B cell (primary cell): ENCODE measurements at regions not wholly inside any gene's neighbourhood (a gene's known extent, or its start where the extent isn't known, plus 50 kb on each side); places are given as distances from the start of the nearest gene placed in this dataset.

Experiments
- ATAC-seq: fragments of 200-7000 bp; cut with Tn5 transposase; one replicate; pipeline ENCODE4 v1.10.0; 2021; ENCODE audit warnings: low read depth, mild to moderate bottlenecking, moderate number of reproducible peaks, moderate library complexity
- CTCF ChIA-PET: fragments of 350-600 bp; sonication (Branson Sonifier 250); formaldehyde crosslinking; loops from one replicate; lab custom pipeline; 2021; ENCODE audit warnings: antibody characterized with exemption, inconsistent platforms; lab: Charles Lee
- POLR2A ChIA-PET: fragments of 350-600 bp; sonication (Branson Sonifier 250); formaldehyde crosslinking; loops from one replicate; lab custom pipeline; 2021; ENCODE audit warnings: antibody characterized with exemption; lab: Charles Lee
- DNase-seq: peaks from one replicate; pipeline ENCODE4 v3.0.0; 2013
- H2AFZ ChIP-seq: 2 replicates; pipeline ENCODE4 v1.6.1; 2012; ENCODE audit warnings: mild to moderate bottlenecking, low read depth, low read length; ENCODE audit not compliant: insufficient read depth, poor library complexity, severe bottlenecking
- H3K27ac ChIP-seq, 2 donors: 1 replicate in 1 of 2; 2 replicates in 1 of 2; pipeline ENCODE4 v1.5.1; 2012 to 2013; ENCODE audit warnings: low read length in 2 of 2, mild to moderate bottlenecking in 2 of 2, moderate library complexity in 1 of 2
- H3K27me3 ChIP-seq, 4 experiments: fragments of 200-600 bp in 1 of 4; sonication (generic) in 1 of 4; replicated peaks in 1 of 4; 1 replicate in 2 of 4; 2 replicates in 2 of 4; pipeline versions ENCODE4 v1.6.1 to v1.7.0; 2013 to 2016; ENCODE audit warnings: low read length in 3 of 4, mild to moderate bottlenecking in 2 of 4, mixed read lengths in 1 of 4, moderate library complexity in 1 of 4; ENCODE audit not compliant: insufficient read depth in 4 of 4, control insufficient read depth in 3 of 4; ENCODE audit errors: control extremely low read depth in 1 of 4
- H3K36me3 ChIP-seq, 2 experiments: replicated peaks in 1 of 2; 1 replicate in 1 of 2; 2 replicates in 1 of 2; pipeline versions ENCODE4 v1.6.1 to v1.7.1; 2013; ENCODE audit warnings: low read length in 1 of 2; ENCODE audit not compliant: insufficient read depth in 2 of 2, control insufficient read depth in 1 of 2; ENCODE audit errors: control extremely low read depth in 1 of 2, extremely low read depth in 1 of 2
- H3K4me1 ChIP-seq, 2 donors: fragments of 200-600 bp in 1 of 2; sonication (generic) in 1 of 2; 1 replicate in 1 of 2; 2 replicates in 1 of 2; pipeline versions ENCODE4 v1.5.1 to v1.6.1; 2013 to 2017; ENCODE audit warnings: low read length in 2 of 2; ENCODE audit not compliant: control insufficient read depth in 2 of 2, insufficient read depth in 2 of 2
- H3K4me2 ChIP-seq: replicated peaks from 2 replicates; pipeline ENCODE3; 2012; ENCODE audit warnings: mild to moderate bottlenecking, low read depth, low read length; ENCODE audit not compliant: poor library complexity, severe bottlenecking
- H3K4me3 ChIP-seq, 5 experiments: fragments of 200-600 bp in 1 of 5; sonication (generic) in 1 of 5; 1 replicate in 3 of 5; 2 replicates in 2 of 5; pipeline versions ENCODE4 v1.5.1 to v1.7.0; 2011 to 2016; ENCODE audit warnings: low read length in 4 of 5, mild to moderate bottlenecking in 4 of 5, low read depth in 2 of 5, control low read depth in 1 of 5, moderate library complexity in 1 of 5; ENCODE audit not compliant: insufficient read depth in 1 of 5; ENCODE audit errors: control extremely low read depth in 1 of 5, extremely low read depth in 1 of 5
- H3K79me2 ChIP-seq: fragments of 200-600 bp; sonication (generic); one replicate; pipeline ENCODE4 v1.6.0; 2016; ENCODE audit warnings: low read length; ENCODE audit not compliant: control insufficient read depth, insufficient read depth
- H3K9ac ChIP-seq: fragments of 200-600 bp; sonication (generic); 2 replicates; pipeline ENCODE4 v1.6.1; 2017; ENCODE audit warnings: mild to moderate bottlenecking, low read length, moderate library complexity
- H3K9me3 ChIP-seq, 3 donors: one replicate each; pipeline versions ENCODE4 v1.6.1 to v1.7.1; 2013; ENCODE audit warnings: low read length in 2 of 3; ENCODE audit not compliant: control insufficient read depth in 2 of 3, insufficient read depth in 1 of 3; ENCODE audit errors: control extremely low read depth in 1 of 3
- H4K20me1 ChIP-seq: 2 replicates; pipeline ENCODE4 v1.6.0; 2012; ENCODE audit warnings: mild to moderate bottlenecking, low read length; ENCODE audit not compliant: insufficient read depth, control insufficient read depth, poor library complexity, severe bottlenecking
- H3K27ac Mint-ChIP-seq: one replicate; pipeline ENCODE4 v1.8.0; 2021; ENCODE audit warnings: mixed read lengths
- H3K27me3 Mint-ChIP-seq: one replicate; pipeline ENCODE4 v1.8.0; 2021; ENCODE audit warnings: mixed read lengths
- H3K4me1 Mint-ChIP-seq: one replicate; pipeline ENCODE4 v1.8.0; 2021; ENCODE audit warnings: mixed read lengths
- H3K4me3 Mint-ChIP-seq: one replicate; pipeline ENCODE4 v1.8.0; 2021; ENCODE audit warnings: mixed read lengths
- H3K9me3 Mint-ChIP-seq: one replicate; pipeline ENCODE4 v1.8.0; 2022; ENCODE audit warnings: mixed read lengths; ENCODE audit not compliant: insufficient read depth
- EZH2 ChIP-seq: IDR thresholded peaks from 2 replicates; pipeline ENCODE4 v1.6.1; 2012; ENCODE audit warnings: borderline replicate concordance, low read depth, mild to moderate bottlenecking, moderate library complexity, low read length; ENCODE audit not compliant: insufficient read depth, poor library complexity, severe bottlenecking
- WGBS: methylation state at CpG from one replicate; pipeline ENCODE4 v1.1.5; 2013; ENCODE audit warnings: missing lambda C conversion rate; ENCODE audit not compliant: insufficient coverage; 5-methylcytosine and 5-hydroxymethylcytosine counted together
- intact Hi-C: fragments of 100-400 bp; cut with micrococcal nuclease; formaldehyde crosslinking; loops from one replicate; pipeline ENCODE4 v1.10.0; 2022
- TF ChIP-seq, protein P1 (sequence below): fragments of 200-600 bp; IDR thresholded peaks from one replicate; pipeline ENCODE4 v1.8.0; 2022; ENCODE audit warnings: antibody characterized with exemption, mild to moderate bottlenecking

DNA sequence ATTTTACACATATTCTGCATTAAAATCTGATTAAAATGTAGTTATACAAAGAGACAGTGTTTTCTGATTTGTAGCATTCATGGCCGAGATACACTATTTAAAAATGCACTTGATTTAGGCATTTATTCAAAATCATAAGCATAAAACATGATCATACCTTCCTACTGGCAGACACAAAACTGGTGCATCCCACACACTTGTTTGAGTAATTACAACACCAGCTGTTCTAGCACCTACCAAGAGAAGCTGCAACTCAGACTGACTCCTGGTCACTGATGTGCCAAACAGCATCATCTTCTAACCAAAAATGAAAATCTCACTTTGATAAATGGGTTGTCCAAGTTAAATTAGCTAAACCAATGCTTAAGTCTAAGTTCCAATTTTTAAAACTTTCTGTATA, 262.7 kb upstream of the NSMCE3 start:
- no peak for DNase-seq
- Histone ChIP-seq H2AFZ (no peak overlapping the region), H3K4me2 (no peak overlapping the region), H3K36me3 (no peaks in the 10 kb centered on the region), H4K20me1 (no peaks in the 10 kb centered on the region), H3K79me2 (no peaks in the 10 kb centered on the region), H3K4me3 (no peak overlapping the region), H3K4me1 (no peaks in the 10 kb centered on the region), H3K27me3 (no peaks in the 10 kb centered on the region), H3K9me3 (no peaks in the 10 kb centered on the region), H3K9ac (no peak overlapping the region), H3K27ac (no peak overlapping the region)
- Mint-ChIP-seq H3K27me3 (no peaks in the 10 kb centered on the region), H3K9me3 (no peaks in the 10 kb centered on the region), H3K4me1 (no peaks in the 10 kb centered on the region), H3K27ac (no peak overlapping the region), H3K4me3 (no peak overlapping the region)
- ChIA-PET POLR2A (no interaction called here), CTCF (no interaction called here)
- 100% methylated on average over 1 of the region's 1 CpG for WGBS
- intact Hi-C loops, result no loop called here
- ATAC-seq, result no peak
- TF ChIP-seq, protein P1, sequence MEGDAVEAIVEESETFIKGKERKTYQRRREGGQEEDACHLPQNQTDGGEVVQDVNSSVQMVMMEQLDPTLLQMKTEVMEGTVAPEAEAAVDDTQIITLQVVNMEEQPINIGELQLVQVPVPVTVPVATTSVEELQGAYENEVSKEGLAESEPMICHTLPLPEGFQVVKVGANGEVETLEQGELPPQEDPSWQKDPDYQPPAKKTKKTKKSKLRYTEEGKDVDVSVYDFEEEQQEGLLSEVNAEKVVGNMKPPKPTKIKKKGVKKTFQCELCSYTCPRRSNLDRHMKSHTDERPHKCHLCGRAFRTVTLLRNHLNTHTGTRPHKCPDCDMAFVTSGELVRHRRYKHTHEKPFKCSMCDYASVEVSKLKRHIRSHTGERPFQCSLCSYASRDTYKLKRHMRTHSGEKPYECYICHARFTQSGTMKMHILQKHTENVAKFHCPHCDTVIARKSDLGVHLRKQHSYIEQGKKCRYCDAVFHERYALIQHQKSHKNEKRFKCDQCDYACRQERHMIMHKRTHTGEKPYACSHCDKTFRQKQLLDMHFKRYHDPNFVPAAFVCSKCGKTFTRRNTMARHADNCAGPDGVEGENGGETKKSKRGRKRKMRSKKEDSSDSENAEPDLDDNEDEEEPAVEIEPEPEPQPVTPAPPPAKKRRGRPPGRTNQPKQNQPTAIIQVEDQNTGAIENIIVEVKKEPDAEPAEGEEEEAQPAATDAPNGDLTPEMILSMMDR, result no peak
- TF ChIP-seq EZH2, result no peak

DNA sequence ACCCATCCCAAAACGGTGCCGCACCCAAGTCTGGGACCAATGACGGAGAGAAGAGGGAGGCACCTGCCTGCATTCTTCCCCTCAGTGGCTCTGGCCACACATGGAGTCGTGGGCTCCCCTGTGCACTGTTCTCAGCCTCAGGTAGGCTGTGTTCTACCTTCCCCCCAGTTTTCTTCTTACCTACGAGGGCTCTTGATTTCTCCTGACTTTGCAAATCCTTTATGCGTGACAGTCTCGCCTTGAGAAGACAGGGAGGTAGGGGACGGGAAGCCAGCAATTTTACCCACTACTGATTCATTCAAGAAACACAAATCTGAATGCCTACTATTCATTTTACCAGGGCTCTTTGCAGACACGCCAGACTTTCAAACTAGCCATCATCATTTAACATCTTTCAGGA, 261.3 kb upstream of the NSMCE3 start:
- no peaks in the 10 kb centered on the region for H3K4me1 Mint-ChIP-seq
- H3K9ac ChIP-seq, result no peak overlapping the region
- H4K20me1 ChIP-seq, result no peaks in the 10 kb centered on the region
- no peak for TF ChIP-seq EZH2
- TF ChIP-seq, protein P1, result no peak
- H3K36me3 ChIP-seq, result no peaks in the 10 kb centered on the region
- ChIA-PET POLR2A (no interaction called here), CTCF (no interaction called here)
- no peak overlapping the region for H3K4me3 ChIP-seq
- DNase-seq (no peak), ATAC-seq (no peak)
- no peaks in the 10 kb centered on the region for H3K9me3 Mint-ChIP-seq
- H3K4me2 ChIP-seq, result no peak overlapping the region
- no peak overlapping the region for H3K4me3 Mint-ChIP-seq
- no peaks in the 10 kb centered on the region for H3K27me3 Mint-ChIP-seq
- H3K27me3 ChIP-seq, result no peaks in the 10 kb centered on the region
- H3K9me3 ChIP-seq, result no peaks in the 10 kb centered on the region
- no peak overlapping the region for H3K27ac ChIP-seq
- WGBS, result 90% methylated on average over 3 of the region's 9 CpGs
- no peak overlapping the region for H2AFZ ChIP-seq
- intact Hi-C loops, result no loop called here
- no peak overlapping the region for H3K27ac Mint-ChIP-seq
- no peaks in the 10 kb centered on the region for H3K4me1 ChIP-seq
- H3K79me2 ChIP-seq, result no peaks in the 10 kb centered on the region
